ENCODE measurements at regions not wholly inside any gene's neighbourhood (a gene's known extent, or its start where the extent isn't known, plus 50 kb on each side); places are given as distances from the start of the nearest gene placed in this dataset.

DNA sequence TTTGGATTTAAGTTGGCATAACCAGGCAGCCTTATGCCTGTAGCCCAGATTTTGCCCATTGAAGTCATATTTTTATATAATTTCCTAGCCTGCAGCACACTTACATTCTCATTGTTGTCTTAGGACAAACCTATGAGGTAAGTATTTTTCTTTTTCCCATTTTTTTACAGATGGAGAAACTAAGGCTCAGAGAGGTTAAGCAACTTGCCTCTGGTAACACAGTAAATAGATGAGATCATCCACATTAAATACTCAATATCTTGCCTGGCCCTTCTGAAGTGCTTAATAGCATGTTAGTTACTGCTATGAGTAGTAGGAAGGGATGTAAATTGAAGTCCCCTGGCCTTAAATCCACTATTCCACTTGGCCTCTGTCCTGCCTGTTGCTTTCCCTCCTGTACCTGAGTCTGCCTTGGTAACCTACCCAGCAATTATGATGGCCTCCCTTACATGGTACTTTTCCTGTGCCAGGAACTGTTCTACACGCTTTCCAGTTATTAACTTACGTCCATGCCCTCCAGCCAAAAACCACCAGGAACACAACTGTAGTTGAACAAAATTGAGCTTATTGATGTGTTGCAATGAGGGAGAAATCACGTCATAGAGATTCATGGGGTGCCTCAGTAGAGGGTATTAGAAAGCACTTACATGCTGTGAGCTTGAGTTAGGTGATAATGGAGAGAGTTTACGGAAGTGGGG lies 111.6 kb upstream of the FGGY start:
- 94 to 96% methylated on average over 4 of the region's 4 CpGs for WGBS, 2 donors
- intact Hi-C loops (cut with DNase I) = no loop called here
- Histone ChIP-seq H3K4me3 (replicated peaks in 1 of 3) (no peak overlapping the region), H3K27me3 (no peaks in the 10 kb centered on the region), H3K36me3 (no peaks in the 10 kb centered on the region), H3K9me3 (no peaks in the 10 kb centered on the region), H3K27ac (peak overlapping the region in 2 of 3 donors; percentile 56 to 82), H3K4me1 (peaks cover 57 to 59% of the 10 kb centered on the region in 2 donors)
- DNase-seq = no peak
- TF ChIP-seq, protein P1, sequence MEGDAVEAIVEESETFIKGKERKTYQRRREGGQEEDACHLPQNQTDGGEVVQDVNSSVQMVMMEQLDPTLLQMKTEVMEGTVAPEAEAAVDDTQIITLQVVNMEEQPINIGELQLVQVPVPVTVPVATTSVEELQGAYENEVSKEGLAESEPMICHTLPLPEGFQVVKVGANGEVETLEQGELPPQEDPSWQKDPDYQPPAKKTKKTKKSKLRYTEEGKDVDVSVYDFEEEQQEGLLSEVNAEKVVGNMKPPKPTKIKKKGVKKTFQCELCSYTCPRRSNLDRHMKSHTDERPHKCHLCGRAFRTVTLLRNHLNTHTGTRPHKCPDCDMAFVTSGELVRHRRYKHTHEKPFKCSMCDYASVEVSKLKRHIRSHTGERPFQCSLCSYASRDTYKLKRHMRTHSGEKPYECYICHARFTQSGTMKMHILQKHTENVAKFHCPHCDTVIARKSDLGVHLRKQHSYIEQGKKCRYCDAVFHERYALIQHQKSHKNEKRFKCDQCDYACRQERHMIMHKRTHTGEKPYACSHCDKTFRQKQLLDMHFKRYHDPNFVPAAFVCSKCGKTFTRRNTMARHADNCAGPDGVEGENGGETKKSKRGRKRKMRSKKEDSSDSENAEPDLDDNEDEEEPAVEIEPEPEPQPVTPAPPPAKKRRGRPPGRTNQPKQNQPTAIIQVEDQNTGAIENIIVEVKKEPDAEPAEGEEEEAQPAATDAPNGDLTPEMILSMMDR (IDR thresholded peaks at IDR 0.05) = no peak
- no peak for TF ChIP-seq POLR2A (IDR thresholded peaks at IDR 0.05)

DNA sequence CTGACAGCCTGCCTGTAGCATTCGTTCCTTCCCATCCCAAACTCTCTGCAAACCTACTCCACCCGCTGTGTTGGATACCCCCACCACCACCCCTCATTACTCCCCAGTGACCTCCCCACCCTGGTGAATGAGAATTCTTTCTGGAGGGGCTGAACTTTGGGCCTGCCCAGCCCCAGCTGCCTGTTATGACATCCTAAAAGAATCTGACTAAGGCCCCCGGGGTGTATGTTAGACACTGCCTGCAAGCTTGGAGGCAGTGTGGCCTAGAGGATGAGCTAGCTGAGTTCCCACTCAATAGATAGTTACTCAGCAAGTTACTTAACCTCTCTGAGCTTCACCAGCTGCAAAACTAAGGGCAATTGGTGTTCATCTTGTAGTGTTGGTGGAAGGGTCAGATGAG lies 110.2 kb upstream of the FGGY start:
- Histone ChIP-seq H3K4me3 (replicated peaks in 1 of 3) (no peak overlapping the region), H3K36me3 (no peaks in the 10 kb centered on the region), H3K4me1 (peaks cover 48 to 50% of the 10 kb centered on the region in 2 donors), H3K27ac (peak overlapping the region in 2 of 3 donors; percentile 60 to 83), H3K9me3 (no peaks in the 10 kb centered on the region), H3K27me3 (no peaks in the 10 kb centered on the region)
- DNase-seq = no peak
- 76 to 83% methylated on average over 3 of the region's 3 CpGs for whole genome bisulfite sequencing, 2 donors
- no peak for TF ChIP-seq POLR2A (IDR thresholded peaks at IDR 0.05)
- TF ChIP-seq, protein P1 (IDR thresholded peaks at IDR 0.05) = no peak
- intact Hi-C loops (cut with DNase I) = no loop called here

DNA sequence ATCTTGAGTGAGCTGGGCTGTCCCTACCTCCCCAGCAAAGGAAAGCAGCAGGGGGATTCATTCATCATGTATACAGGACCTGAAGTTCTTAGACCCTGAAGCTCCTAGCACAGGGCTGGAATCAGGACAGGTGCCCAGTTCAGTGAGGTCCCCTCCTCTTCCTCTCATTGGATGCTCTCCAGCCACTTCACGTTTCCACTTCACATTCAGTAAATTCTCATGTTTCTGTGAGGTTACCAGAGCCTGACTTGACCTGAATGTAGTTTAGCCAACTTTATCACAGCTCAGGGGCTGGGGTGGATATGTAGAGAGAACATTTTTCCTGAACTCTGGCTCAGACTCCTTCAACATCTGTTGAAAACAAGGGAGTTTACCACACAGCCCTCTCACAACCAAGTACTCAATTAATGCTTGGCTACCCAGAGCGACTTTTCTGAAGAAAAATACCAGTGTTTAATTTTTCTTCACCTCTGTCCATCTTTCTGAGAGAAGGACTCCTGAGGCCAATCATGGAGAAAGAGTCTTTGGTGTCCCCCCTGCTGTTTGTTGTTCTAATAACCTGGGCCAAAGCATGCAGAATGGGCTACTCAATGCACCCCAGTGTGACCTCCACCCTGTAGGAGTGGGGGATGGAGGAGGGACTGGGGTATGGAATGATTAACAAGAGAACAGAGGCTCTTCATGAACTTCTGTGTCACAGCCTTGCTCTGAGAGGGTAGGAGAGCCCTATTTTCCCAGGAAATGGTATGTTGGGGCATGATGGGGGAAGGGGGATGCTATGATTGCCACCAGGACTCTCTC lies 108.3 kb upstream of the FGGY start:
- no peaks in the 10 kb centered on the region for H3K27me3 ChIP-seq
- peaks cover 47 to 48% of the 10 kb centered on the region in 2 donors for H3K4me1 ChIP-seq
- no peak overlapping the region for H3K4me3 ChIP-seq (replicated peaks in 1 of 3)
- DNase-seq = peak; percentile 91 to 92
- H3K36me3 ChIP-seq = no peaks in the 10 kb centered on the region
- 22 to 40% methylated on average over 2 of the region's 2 CpGs for WGBS, 2 donors
- intact Hi-C loops (cut with DNase I) = no loop called here
- peak overlapping the region; percentile 60 to 83 (median 79) for H3K27ac ChIP-seq
- TF ChIP-seq POLR2A (IDR thresholded peaks at IDR 0.05) = no peak
- TF ChIP-seq, protein P1 (IDR thresholded peaks at IDR 0.05) = no peak
- H3K9me3 ChIP-seq = no peaks in the 10 kb centered on the region

DNA sequence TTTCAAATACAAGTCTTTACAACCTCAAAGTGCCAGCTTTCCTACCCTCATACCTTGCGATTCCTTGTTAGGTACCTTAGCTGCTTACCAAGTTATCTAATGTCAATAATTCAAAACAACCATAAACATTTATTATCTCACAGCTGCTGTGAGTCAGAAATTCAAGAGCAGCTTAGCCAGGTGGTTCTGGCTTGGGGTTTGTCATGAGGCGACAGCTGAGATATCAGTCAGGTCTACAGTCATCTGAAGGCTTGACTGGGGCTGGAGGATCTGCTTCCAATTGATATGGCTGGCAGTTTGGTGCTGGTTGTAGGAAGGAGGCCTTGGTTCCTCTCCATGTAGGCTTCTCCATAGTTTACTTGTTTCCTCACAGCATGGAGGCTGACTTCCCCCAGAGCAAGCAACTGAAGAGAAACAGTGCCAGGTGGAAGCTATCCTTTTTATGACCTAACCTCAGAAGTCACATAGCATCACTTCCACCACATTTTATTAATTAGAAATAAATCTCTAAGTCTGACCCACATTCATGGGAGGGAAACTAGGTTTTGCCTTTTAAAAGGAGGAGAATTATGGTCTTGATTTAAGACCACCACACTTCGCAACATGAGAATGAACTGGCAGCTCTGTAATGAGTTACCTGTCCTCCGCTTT lies 103.3 kb upstream of the FGGY start:
- no peak overlapping the region for H3K27ac ChIP-seq
- intact Hi-C loops (cut with DNase I) = no loop called here
- DNase-seq = no peak
- peaks cover 18 to 27% of the 10 kb centered on the region in 2 donors for H3K4me1 ChIP-seq
- H3K36me3 ChIP-seq = no peaks in the 10 kb centered on the region
- H3K4me3 ChIP-seq (replicated peaks in 1 of 3) = no peak overlapping the region
- H3K27me3 ChIP-seq = no peaks in the 10 kb centered on the region
- 74 to 75% methylated on average over 4 of the region's 4 CpGs for WGBS, 2 donors
- no peaks in the 10 kb centered on the region for H3K9me3 ChIP-seq
- TF ChIP-seq POLR2A (IDR thresholded peaks at IDR 0.05) = no peak
- TF ChIP-seq, protein P1 (IDR thresholded peaks at IDR 0.05) = no peak

Data from thyroid gland (tissue), 4 donors.